ENCODE measurements at regions not wholly inside any gene's neighbourhood (a gene's known extent, or its start where the extent isn't known, plus 50 kb on each side); places are given as distances from the start of the nearest gene placed in this dataset.

- no peak for TF ChIP-seq CTCF (conservative IDR thresholded peaks at IDR 0.05; ENCODE audit: low read depth, low read length)
- no peak for DNase-seq (ENCODE audit: low read depth)
- H3K4me3 ChIP-seq (ENCODE audit: low read depth, low read length): no peak overlapping the region
Measured at GRCh38 chr15:101590785-101591184, 61.4 kb downstream of the TM2D3 start.

- H3K4me3 ChIP-seq (ENCODE audit: low read depth, low read length): no peak overlapping the region
- DNase-seq (ENCODE audit: low read depth): no peak
- TF ChIP-seq CTCF (conservative IDR thresholded peaks at IDR 0.05; ENCODE audit: low read depth, low read length): no peak
Measured at GRCh38 chr15:101583284-101583683, 68.9 kb downstream of the TM2D3 start.

- no peak for TF ChIP-seq CTCF (conservative IDR thresholded peaks at IDR 0.05; ENCODE audit: low read depth, low read length)
- DNase-seq (ENCODE audit: low read depth): no peak
Measured at GRCh38 chr15:101580431-101580830, 71.8 kb downstream of the TM2D3 start.

GRCh38 chr15:101579631-101580163, 72.5 kb downstream of the TM2D3 start:
- peak; percentile 59 for DNase-seq (ENCODE audit: low read depth)
- no peak overlapping the region for H3K4me3 ChIP-seq (ENCODE audit: low read depth, low read length)
- TF ChIP-seq CTCF (conservative IDR thresholded peaks at IDR 0.05; ENCODE audit: low read depth, low read length): no peak

More at GRCh38 chr15:101580431-101580830, 71.8 kb downstream of the TM2D3 start:
- no peak overlapping the region for H3K4me3 ChIP-seq (ENCODE audit: low read depth, low read length)

- DNase-seq (ENCODE audit: low read depth): no peak
- H3K4me3 ChIP-seq (ENCODE audit: low read depth, low read length): no peak overlapping the region
- peak; percentile 63 for TF ChIP-seq CTCF (conservative IDR thresholded peaks at IDR 0.05; ENCODE audit: low read depth, low read length)
Measured at GRCh38 chr15:101578443-101578894, 73.7 kb downstream of the TM2D3 start.

- no peak for TF ChIP-seq CTCF (conservative IDR thresholded peaks at IDR 0.05; ENCODE audit: low read depth, low read length)
- no peak overlapping the region for H3K4me3 ChIP-seq (ENCODE audit: low read depth, low read length)
- no peak for DNase-seq (ENCODE audit: low read depth)
Measured at GRCh38 chr15:101573951-101574350, 78.2 kb downstream of the TM2D3 start.

GRCh38 chr15:101570241-101570640, 80.7 kb upstream of the PCSK6 start:
- no peak overlapping the region for H3K4me3 ChIP-seq (ENCODE audit: low read depth, low read length)
- DNase-seq (ENCODE audit: low read depth): no peak
- no peak for TF ChIP-seq CTCF (conservative IDR thresholded peaks at IDR 0.05; ENCODE audit: low read depth, low read length)
